A549 (cell line): ENCODE measurements at regions not wholly inside any gene's neighbourhood (a gene's known extent, or its start where the extent isn't known, plus 50 kb on each side); places are given as distances from the start of the nearest gene placed in this dataset.

ENCODE experiments used
- CEBPB ChIP-seq, 2 experiments: fragments of >200 bp in 1 of 2; sonication (Bioruptor Twin) in 1 of 2; formaldehyde crosslinking in 1 of 2; IDR thresholded peaks; 2 replicates each; pipeline ENCODE4 v1.6.1; 2012 to 2016
- MYC ChIP-seq: IDR thresholded peaks from 2 replicates; pipeline ENCODE4 v1.6.1; 2012; ENCODE audit warnings: mild to moderate bottlenecking, inconsistent platforms, low read length, improper control_type of control experiment, borderline replicate concordance
- TF ChIP-seq, protein P1 (sequence below): fragments of >200 bp; sonication (Bioruptor Twin); formaldehyde crosslinking; IDR thresholded peaks from 3 replicates; pipeline ENCODE4 v1.5.1; 2016

DNA sequence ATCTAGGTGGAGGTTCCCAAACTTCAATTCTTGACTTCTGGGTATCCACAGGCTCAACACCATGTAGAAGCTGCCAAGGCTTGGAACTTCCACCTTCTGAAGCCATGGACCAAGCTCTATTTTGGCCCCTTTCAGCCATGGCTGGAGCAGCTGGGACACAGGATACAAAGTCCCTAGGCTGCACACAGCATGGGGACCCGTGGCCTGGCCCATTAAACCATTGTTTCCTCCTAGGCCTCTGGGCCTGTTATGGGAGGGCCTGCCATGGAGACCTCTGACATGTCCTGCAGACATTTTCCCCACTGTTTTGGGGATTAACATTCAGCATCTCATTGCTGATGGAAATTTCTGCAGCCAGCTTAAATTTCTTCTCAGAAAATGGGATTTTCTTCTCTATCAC lies 1908.0 kb downstream of the EFNA5 start:
- TF ChIP-seq, protein P1, sequence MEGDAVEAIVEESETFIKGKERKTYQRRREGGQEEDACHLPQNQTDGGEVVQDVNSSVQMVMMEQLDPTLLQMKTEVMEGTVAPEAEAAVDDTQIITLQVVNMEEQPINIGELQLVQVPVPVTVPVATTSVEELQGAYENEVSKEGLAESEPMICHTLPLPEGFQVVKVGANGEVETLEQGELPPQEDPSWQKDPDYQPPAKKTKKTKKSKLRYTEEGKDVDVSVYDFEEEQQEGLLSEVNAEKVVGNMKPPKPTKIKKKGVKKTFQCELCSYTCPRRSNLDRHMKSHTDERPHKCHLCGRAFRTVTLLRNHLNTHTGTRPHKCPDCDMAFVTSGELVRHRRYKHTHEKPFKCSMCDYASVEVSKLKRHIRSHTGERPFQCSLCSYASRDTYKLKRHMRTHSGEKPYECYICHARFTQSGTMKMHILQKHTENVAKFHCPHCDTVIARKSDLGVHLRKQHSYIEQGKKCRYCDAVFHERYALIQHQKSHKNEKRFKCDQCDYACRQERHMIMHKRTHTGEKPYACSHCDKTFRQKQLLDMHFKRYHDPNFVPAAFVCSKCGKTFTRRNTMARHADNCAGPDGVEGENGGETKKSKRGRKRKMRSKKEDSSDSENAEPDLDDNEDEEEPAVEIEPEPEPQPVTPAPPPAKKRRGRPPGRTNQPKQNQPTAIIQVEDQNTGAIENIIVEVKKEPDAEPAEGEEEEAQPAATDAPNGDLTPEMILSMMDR = no peak
- TF ChIP-seq CEBPB (IDR thresholded peaks at IDR 0.05) = no peak
- no peak for TF ChIP-seq MYC
